GM21529 (cell line): ENCODE measurements at regions not wholly inside any gene's neighbourhood (a gene's known extent, or its start where the extent isn't known, plus 50 kb on each side); places are given as distances from the start of the nearest gene placed in this dataset.

Source experiments
- ATAC-seq: cut with Tn5 transposase; IDR thresholded peaks from one replicate; pipeline ENCODE4 v1.9.1; 2021; ENCODE audit not compliant: unreplicated experiment

DNA sequence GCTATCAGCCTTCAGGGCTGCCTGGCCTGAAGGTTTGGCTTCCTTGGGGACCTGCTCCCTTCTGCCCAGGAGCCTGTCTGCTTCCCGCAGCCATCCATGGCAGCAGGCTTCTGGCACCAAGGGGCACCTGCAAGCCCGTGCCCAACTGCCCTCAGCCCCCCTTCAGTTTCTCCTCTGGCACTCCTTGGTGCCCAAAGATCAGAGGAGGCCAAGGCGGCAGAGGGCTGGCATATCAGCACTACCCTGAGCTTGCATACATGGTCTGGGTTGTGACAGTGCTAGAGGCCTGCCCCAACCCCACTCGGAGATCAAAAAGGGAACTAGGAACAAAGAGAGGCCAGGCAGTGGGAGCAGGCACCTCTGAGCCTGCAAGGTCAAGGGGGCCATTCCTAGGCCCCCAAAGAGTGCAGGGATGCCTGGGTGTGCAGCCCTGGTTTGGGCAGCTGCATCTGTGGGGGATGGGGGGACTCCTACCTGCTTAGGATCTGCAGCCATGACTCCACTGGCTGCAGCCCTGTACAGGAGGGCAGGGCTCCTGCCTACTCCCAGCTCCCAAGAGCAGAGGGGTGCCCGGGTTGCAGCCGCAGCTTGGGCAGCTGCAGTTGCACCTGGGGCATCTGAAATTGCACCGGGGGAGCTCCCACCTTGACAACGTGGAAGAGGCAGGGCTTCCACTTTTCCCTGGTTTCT lies 76.2 kb upstream of the TP63 start:
- ATAC-seq, result no peak

DNA sequence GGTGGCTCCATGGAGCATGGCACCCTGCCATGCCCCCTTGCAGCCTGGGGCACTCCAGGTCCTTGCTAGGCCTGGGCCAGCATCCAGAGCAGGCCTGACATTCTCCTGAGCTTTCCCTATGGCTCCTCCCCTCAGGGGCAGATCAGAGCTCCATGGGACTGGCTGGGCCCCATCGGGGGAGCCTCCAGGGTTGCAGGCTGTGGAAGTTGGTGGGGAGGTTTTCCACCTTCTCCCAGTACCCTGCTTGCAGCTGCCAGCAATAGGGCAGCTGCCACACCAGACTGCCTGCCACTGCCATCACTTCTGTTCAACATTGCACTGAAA lies 75.7 kb upstream of the TP63 start:
- no peak for ATAC-seq

DNA sequence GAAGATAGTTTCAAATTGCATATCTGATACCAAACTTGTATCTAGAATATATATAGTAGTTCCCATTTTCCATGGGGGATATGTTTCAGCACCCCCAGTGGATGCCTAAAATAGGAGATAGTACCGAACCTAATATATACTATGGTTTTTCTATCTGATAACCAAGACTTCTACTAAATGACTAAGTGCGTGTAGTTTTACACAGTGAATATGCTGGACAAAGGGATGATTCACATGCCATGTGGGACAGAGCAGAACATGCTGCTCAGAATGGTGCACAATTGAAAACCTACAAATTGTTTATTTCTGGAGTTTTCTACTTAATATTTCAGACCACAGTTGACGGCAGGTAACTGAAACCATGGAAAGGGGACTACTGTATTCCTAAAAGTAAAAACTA lies 73.4 kb upstream of the TP63 start:
- ATAC-seq, result no peak

DNA sequence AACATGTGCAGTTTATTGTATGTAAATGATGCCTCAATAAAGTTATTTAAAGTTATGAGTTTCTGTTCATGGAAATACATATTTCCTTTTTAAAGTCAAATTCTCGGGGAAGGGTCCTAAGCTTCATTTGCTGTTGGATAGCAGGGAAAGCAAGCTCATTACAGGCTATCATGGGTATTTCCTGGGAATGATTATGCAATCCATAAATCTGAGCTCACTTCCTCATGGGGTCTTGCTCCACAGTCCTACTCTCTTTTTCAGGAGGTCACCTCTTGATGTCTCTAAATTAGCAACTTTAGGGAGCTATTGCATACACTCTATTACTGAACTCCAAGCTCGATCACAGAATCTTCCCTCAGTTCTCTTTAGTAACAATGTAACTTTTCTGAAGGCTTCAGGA lies 69.9 kb upstream of the TP63 start:
- ATAC-seq, result no peak

DNA sequence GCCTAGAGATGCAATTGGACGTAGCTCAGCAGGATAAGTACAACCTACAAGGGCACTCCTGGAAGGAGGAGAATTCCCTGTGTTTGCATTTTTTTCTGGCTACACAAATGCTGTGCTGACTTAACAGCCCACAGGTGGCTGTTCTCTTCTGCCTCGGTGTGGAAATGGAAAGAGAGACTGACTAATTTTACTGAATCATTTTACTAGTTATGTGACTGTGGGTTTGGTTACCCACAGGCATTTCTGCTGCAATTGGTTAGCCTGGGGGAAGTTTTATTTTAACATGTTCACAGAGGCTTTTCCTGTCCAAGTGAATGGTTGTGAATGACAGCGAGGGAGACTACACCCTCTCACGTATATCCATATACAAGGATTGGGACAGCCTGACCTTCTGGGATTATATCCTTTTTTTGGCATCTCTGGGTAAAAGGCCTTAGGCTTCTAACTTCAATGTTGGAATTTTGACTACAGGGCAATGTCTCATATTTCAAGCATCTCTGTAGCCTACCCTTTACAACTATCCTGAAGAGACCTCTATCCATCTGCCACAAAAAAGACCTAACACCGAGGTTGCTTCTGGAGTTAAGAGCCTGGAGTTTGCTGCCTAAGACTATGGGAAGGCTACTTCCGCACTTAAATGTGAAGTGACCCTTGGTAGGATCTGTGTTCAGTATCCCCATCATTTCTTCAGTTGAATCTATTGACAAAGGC lies 67.2 kb upstream of the TP63 start:
- ATAC-seq, result peak; percentile 81

DNA sequence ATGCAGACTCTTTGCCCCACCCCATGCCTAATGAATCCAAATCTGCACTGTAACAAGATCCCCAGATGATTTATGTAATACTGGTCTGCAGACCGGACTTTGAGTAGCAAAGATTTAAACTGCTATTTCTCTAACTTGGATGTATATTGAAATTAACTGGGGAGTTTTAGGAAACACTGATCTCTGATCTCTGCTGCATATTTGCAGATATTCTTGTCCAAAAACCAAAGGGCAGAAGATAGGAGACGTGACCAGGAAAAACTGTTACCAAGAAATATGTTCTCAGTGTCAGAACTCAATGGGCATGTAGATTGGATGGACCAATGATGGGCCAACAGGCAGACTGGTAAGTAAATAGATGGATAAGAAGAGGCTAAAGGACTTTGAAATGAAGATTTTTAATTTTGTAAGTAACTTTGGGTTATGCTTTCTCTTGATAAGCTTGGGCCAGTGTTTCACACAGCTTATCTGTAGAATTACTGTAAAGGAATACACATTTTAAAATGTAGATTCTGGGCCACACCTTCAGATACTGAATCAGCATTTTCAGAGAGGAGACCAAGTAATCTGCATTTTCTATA lies 64.5 kb upstream of the TP63 start:
- no peak for ATAC-seq

DNA sequence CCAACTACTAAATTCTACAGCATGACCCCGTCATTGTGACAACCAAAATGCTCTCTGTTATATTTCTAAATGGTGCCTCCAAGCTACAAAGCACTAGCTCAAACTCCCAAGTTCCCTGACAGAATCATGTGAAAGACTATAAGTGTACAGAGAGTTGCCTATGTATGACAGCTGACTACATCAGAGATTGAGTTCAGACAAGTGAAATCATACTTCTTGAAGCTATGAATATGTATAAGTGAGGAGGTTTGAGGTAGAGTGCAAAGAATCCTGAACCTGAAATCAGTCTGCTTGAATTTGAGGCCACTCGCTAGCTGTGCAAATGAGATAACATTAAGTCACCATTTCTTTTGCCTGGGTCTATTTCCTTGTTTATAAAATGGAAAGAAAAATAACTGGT lies 63.9 kb upstream of the TP63 start:
- ATAC-seq, result no peak

DNA sequence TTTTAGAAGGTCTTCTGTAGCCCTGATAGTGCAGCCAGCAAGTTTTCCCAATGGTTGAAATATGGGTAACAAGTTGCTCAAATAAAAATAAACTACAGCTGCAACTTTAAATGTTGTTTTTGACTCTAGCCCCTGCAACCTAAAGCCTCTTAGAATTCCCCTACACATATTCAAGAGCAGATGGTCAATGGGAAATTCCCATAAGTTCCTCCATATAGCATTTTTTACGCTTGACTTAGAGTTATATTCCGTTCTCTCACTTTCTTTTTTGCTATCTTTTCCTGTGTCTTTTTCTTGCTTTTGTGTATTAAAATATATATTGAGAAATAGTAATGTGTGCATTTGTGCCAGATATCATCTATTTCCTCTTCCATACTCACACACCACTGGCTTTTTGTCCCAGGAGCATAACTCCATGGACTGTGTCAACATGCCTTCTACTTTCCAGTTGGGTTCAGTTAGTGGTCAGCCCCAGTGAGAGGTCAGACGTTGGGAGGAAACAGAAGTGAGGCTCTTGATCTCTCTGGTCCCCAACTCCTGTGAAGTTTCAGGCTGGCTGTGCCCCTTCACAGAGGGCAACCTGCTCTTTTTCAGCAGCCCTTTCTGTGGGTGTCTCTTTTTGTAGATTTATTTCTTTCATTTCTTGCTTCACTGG lies 63.3 kb upstream of the TP63 start:
- peak; percentile 35 for ATAC-seq

DNA sequence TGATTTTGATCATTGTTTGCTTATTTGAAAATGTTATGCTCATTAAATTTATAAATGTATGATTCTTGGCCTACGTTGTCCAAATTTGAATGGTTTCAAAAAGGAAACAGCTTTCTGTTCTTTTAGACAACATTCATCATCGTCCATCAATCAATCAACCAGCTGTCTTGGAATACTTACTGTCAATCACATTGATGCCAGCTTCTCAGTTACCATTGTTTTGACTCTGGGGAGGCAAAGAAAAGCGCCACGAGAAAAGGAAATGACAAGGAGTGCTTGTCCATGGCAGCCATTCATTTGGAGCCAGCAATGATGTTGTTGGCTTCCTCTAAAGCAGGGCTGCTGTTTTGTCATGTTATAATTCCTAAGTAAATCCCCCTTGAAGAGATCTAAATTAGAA lies 62.2 kb upstream of the TP63 start:
- ATAC-seq, result no peak

DNA sequence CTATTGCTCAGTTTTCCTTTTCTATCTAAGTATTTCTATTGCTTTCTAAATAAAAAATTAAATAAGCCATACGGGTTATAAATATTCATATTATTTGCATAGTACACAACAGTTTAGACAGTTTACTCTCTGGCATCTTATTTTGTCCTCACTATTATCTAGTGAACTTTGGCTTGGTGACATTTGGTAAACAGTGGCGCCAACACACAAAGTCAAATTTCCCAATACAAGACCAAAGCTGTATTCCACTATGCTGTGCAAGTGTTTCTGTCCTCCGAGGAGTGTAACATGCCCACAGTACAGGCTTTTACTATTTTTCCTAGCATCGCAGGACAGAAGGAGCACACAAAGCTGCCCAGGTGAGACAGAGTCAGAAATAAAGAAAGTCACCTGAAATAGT lies 61.7 kb upstream of the TP63 start:
- no peak for ATAC-seq

DNA sequence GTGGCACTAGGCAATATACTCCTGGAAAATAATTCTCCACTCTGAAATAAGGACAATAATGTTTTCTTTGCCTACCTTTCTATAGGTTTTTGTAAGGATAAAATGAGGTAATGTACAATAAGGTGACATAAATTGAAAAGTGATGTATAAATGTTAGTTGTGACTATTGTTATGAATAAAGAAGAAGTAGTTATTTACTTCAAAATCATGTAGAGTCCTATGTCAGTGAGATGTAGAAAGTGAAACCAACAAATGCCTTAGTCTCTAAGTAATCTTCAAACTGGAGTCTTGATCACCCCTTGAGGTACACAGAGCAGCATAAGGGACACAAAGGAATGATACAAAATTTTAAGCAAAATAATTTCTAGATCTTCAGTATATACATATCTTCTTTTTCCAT lies 60.3 kb upstream of the TP63 start:
- peak; percentile 43 for ATAC-seq

DNA sequence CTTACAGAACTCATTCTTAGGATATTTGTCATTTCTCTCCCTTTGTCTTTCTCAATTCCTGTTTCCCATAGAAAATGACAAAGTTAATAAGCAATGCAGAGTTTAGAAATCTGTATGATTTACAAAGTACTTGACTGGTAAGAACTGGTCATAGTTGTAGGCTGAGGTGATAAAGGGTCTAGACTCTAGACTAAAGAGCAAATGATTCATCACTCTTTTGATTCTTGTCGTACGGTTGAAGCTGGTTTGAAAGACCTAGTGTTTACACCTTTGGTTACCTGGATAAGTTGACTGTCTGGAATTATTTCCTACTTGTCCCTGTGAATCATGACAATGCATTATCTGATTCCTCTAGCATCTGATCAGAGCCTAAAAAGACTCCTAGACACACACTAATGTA lies 58.9 kb upstream of the TP63 start:
- no peak for ATAC-seq

DNA sequence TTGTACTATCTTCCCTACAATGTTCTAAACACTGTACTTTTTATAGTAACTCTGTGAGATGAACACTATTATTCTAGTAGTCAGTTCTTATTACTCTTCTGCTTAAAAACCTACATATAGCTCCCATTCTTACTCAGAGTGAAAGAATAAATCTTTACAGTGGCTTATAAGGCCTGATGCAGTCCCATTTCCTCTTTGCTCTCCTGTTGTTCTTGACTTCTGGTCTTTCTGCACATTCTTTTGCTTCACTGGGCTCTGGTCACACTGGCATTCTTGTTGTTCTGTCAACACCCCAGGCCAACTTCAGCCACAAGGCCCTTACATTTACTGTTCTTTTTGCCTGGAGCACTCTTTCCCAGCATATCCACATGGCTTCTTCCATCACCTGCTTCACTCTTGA lies 58.2 kb upstream of the TP63 start:
- peak; percentile 51 for ATAC-seq

DNA sequence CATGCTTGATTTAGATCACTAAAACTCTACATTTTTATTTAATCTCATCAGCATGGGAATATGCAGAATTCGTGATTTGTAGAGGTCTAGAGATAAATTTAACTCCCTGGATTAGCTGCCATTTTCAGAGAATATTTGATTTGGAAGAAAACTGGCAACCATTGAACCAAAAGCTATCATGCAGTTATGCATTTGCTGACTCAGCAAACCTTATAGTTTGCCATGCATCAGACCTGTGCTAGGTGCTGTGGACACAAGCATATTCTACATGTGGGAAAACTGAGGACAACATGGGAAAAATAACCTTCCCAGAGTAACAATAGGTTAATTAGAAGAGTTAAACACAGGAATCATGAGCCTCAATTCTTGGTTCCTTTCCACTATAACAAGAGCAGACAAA lies 54.7 kb upstream of the TP63 start:
- no peak for ATAC-seq

DNA sequence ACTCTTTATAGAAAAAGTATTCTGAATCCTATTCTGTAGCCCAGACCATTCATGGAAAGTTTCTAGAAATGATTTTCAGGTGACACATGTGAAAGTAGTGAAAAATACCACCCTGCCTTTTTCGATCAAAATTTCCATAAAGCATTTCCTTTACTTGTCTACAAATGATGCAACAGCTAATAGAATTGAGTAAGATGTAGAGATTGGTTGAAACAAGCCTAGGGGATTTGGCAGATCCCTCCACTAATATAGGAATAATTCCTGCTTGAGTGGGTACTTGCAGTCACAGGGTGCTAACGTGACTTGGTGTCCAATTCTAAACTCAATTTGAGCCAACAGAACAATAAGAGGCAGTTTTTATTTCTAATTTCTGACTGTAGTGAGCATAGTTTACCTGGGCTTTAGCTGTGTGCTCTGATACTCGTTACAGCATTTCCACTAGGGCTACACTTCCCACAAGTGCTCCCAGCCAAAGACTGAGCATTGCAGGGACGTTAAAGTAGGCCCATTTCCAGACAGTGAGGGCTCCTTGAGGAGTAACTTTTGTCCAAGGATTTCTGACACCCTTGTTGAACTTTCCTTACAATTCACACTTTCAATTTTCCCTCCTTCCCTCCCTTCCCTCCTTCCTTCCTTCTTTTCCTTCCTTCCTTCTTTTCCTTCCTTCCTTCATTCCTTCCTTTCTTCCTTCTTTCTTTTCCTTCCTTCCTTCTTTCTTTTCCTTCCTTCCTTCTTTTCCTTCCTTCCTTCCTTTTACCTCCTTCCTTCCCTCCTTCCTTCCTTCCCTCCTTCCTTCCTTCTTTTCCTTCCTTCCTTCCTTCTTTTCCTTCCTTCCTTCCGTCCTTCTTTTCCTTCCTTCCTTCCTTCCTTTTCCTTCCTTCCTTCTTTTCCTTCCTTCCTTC lies 53.9 kb upstream of the TP63 start:
- no peak for ATAC-seq

DNA sequence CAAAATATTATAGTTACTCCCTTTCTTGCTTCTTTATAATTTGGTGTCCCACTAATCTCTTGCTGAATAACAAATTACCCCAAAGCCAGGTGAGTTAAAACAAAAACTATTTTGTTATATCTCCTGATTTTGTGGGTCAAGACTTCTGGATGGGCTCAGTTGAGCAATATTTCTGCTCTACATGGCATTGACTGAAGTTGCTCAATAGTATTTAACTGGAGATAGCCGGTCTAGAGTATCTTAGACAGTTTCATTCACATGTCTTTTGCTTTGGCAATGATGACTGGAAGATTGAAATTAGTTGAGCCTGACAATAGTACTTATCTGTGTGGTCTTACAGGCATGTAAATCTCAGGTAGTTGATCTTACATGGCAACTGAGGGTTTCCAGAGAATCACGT lies 51.0 kb upstream of the TP63 start:
- no peak for ATAC-seq
